Activated CD4-positive, alpha-beta T cell treated with anti-CD3 and anti-CD28 coated beads, Interleukin-2, Interleukin-4, amounts not matched to agents 100 ng/mL and 50 ng/mL, durations not matched to agents 16 hours and 8 hours (primary cell): ENCODE measurements at regions not wholly inside any gene's neighbourhood (a gene's known extent, or its start where the extent isn't known, plus 50 kb on each side); places are given as distances from the start of the nearest gene placed in this dataset.
"Not testable (repeated sequence)": the region's sequence is repeated elsewhere in the genome, so short reads cannot be mapped to it uniquely, and the experiment has no call there.

Source experiments
- DNase-seq: peaks from one replicate; pipeline ENCODE4 v3.0.0-alpha.2; 2020; ENCODE audit warnings: low spot score

DNA sequence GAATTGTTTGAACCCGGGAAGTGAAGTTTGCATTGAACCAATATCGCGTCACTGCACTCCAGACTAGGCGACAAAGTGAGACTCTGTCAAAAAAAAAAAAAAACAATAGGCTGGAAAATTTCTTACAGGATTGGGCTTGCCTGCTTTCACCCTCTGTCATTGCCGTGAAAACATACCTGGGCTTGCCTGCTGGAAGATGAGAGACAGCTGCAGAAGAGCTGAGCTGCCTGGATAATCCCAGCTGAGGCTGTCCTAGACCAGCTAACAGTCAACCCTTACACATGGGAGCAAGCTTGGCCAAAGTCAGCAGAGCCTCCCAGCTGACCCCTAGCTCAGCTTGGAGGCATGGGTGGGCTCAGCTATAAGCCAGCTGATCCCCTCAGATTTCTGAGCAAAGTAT, 306.2 kb downstream of the CCSER2 start:
- no peak for DNase-seq

- DNase-seq: not testable (repeated sequence)
These were observed 322.2 kb downstream of the CCSER2 start for GRCh38 chr10:84650628-84651027.

DNA sequence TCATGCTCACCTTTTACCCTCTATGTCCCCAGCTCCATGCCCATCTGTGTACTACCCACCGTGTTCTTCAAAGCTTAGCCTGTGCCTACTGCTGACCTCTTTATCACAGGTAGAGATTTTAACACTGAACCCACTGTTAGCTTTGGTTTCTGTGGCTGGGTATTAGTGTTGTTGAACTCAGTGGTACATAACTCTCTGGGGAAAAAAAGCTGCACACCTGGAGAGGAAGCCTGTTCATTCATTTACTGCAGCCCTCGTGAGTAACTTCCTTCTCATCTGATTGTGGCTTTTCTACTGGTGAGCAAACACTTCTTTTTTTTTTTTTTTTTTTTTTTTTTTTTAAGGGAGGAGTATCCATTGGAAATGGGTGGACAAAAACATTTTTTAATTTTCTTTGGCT, 326.3 kb downstream of the CCSER2 start:
- DNase-seq: no peak

DNA sequence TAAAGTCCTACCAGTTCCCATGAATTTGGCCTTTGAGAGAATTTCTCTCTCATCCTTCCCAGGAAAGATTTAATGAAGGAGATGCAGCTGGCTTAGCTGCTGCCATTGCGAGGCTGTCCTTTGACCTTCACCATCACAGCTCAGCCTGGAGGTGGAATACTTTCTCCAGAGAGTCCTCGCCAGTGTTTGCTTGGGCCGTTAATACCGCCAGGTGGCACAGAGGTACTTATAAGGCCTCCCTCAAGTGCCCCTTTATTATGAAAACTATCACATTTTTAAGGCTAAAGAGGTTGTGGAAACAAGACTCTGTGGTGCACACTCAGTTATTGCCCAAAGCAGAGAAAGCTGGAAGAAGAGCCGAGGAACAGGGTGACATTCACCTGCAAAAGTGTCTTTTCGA, 330.6 kb downstream of the CCSER2 start:
- DNase-seq: no peak

DNA sequence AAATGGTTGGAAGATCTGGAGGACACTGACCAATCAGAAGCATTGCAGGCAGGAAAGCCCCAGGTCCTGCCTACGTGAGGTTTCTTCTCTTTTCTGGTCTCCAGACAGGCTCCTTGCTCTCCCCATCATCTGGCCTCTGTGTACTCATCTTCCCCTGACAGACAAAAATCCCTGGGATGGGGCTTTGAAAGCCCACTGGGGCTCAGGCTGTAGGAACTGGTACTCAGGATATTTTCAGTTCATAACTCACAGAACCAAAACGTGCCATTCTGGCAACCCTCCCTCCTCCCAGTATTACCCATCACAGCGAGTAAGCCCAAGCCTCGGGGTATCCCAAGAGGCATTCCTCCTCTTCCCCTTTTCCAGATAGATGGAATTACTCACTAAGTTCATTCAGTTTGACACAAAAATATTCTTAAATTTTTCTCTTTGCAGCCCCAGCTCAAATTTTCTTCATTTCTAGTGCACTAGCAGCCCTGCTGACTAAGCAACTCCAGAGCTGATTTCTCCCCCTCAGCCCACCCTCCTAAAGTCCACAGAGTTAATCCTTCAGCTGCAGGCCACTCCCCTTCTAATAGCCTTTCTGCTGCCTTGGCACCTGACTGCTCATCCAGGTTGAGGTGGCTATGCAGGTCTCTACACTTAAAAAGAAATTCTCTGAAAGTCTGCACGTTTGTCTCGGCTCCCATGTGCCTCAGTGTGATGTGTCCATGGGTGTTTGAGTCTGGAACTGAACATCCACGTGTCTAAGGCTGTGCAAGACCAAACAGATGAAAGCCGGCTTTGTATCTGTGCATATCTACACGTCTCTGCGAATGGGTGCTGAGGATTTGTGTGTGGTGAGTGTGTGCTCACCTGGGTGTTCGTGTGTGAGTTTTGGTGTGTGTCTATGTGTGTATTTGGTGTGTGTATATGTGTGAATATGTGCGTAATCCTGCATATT, 331.4 kb downstream of the CCSER2 start:
- DNase-seq: no peak

- no peak for DNase-seq
These were observed 332.2 kb downstream of the CCSER2 start for GRCh38 chr10:84660450-84661159.

GRCh38 chr10:84665211-84665610, 336.8 kb downstream of the CCSER2 start:
- DNase-seq: no peak

DNA sequence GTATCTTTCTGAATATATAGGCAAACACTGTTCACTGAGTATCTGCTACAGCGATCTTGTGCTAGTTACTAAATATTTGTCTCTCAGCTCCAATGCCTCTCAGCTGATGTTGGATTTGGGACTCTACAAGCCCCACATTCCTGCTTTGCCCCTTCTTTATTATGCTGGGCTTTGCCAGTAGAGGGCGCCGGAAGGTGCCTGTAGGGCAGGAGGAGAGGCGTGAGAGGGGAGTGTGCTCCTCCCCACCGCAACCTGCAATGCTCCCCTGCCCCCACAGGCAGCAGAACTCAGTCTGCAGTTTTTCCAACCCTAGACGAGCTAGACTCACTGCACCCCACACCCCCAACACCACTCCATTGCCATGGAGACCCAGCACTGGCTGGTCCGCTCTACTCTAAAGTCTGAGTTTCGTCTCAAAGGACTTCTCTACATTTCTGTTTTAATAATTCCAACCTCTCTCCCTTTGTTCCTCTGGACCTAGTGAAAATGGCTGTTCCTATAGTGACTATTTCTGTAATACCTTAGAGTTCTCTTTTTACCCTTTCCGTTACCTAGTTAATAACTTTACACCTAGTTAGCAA, 337.6 kb downstream of the CCSER2 start:
- DNase-seq: peak; percentile 27

DNA sequence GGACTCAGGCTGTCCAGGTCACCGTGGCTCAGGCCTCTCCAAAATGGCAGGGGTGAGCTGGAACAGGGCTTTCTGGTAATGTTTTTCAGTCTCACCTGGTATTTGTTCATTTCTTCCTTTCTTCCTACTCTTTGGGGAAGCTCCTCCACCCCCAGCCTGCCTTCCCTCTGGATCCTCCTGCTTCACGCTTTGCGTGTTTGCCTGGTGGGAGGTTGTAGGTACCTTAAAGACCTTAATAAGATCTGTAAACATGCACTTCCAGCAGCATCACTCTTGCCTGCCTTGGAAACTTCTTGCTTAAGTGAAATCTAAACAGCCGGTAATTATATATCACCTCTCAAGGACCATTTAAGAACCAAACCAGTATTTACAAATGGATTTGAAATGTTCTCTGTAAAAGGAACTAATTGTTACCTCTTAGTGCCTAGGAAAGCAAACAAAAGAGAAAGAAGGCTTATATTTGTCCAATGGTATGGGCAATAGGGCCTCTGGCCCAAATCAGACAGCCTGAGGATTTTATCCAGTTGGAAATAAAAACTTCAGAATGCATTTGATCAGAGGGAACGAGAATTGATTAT, 339.9 kb downstream of the CCSER2 start:
- no peak for DNase-seq

DNA sequence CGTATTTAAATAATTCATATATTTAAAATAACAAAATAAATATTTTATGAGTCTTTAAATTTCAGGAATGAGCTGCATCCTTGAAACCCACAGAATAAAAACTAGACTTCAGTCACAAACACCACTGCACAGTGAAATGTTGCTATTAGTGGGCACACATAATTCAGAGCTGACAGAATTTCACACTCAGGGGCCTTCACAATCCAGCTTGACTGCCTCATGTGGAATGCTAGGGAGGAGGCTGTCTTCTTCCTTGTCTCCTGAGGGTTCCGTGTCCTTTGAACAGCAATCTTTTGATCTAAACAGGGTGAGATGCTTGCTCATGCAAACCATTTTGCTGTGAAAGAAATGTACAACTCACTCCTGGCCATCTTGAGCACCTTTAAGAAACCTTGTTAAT, 346.7 kb downstream of the CCSER2 start:
- DNase-seq: no peak

DNA sequence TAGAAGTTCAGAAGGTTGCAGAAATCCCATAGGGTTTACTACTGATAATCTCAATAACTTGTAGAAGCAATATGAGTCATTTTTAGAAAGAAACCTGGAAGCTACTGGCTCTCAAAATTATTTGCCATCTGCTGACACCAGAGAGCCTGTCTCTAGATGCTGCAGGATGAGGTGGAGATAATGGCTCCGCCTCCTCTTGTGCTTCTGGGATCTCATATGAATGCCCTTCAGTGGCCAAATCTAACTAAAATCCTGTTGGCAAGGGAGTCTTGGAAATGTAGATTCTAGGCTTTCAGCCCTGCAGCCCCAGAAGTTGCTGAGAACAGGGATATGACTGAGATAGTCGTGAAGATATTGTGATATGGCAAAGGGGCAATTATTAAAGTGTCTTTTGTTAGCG, 348.1 kb downstream of the CCSER2 start:
- no peak for DNase-seq

GRCh38 chr10:84681781-84682180, 353.4 kb downstream of the CCSER2 start:
- DNase-seq: no peak

GRCh38 chr10:84683550-84683949, 355.2 kb downstream of the CCSER2 start:
- no peak for DNase-seq

DNA sequence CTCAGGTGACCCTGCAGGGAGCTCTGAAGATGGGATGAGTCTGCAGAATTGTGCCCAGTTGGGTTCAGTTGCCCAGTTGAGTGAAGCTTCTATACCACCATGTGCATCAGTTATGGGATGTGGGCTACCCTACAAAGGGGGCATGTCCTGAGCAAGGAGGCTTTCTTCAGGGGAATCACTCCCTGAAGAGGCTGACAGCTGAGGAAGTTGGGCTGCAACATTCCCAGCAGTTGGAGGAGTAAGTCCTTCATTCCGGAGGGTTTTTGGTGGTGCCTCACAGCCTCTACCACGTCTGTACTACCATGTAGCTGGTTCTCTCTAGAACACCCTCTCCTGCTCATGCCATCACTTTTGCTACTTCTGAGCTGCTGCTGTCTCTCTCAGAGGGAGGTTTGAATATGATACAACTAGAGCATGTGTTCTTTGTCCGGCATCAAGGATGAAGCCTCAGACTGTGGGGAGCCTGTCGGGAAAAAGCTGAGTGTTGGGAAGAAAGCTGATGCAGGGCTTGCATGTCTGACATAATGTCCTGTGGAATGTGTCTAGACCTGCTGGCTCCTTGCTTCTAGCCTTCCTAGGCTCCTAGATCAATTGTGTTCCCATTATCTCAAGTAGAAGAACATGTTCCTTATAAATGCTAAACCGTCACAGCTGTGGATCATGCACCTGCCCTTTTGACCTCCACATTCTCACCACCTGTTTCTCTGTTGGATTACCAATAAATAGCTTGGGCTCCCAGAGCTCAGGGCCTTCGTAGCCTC, 355.8 kb downstream of the CCSER2 start:
- no peak for DNase-seq

DNA sequence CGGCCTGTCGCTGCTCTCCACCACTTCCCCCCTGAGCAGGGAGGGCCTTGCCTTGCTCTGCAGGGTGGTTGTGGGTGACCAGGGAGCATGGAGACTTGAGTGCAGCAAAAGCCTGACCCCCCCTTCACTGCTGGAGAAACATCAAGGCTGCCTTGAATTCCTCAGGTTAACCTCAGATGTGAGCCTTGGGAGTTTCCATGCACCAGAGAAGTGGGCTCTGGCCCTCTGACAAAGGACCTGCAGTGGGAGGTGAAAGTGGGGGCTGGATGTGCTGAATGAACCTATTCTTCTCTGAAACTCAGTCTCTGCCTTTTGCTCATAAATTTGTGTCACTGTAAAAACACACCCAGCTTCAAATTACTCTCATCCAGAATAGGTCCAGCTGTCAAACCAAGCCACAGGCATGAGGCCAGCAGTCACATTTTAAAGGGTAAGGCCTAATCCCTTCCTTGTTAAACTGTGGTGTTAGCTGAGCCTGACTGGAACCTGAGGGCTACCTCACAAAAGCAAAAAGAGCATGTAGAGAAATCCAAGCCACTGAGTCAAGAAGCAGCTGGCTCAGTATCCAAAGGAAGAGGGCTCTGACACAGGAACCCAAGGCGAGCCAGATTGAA, 356.8 kb downstream of the CCSER2 start:
- DNase-seq: no peak

- no peak for DNase-seq
These were observed 364.6 kb downstream of the CCSER2 start for GRCh38 chr10:84693006-84693405.

DNA sequence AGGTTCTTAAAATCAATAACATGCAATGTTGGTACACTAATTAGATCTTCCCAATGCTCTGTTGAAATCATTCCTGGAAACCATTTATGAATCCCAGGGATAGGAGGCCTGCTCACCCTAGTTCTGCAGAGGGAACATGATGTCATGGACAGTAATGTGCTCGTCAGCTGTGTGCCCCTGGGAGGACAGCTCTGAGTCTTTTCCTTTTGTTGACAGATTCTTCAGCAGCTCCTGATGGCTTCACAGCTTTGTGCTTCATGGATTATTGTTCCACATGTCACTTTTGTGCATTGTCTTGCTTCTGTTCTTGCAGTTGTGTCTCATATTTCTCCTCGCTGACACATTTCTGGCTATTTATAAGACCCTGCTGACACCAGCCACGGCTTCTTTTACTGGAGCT, 367.5 kb downstream of the CCSER2 start:
- no peak for DNase-seq

- DNase-seq: no peak
These were observed 368.2 kb downstream of the CCSER2 start for GRCh38 chr10:84696610-84697009.

DNA sequence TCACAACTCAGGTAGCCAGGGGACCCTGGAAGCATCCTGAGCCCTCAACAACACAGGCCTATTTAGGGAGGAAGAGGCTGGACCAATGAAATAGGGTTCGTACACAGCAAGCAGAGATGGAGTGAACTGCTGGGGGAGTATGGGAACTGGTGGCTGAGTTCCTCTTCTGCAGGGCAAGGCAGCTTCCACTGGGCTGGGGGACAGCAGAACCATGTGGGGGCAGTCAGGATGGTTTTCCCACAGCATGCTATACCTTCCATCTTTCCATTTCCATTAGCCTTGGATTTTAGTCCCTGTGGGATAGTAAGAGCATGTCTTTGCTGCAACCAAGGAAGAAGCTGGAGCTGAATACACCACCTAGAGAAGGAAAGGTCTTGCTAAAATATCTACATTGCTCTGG, 370.6 kb downstream of the CCSER2 start:
- no peak for DNase-seq

DNA sequence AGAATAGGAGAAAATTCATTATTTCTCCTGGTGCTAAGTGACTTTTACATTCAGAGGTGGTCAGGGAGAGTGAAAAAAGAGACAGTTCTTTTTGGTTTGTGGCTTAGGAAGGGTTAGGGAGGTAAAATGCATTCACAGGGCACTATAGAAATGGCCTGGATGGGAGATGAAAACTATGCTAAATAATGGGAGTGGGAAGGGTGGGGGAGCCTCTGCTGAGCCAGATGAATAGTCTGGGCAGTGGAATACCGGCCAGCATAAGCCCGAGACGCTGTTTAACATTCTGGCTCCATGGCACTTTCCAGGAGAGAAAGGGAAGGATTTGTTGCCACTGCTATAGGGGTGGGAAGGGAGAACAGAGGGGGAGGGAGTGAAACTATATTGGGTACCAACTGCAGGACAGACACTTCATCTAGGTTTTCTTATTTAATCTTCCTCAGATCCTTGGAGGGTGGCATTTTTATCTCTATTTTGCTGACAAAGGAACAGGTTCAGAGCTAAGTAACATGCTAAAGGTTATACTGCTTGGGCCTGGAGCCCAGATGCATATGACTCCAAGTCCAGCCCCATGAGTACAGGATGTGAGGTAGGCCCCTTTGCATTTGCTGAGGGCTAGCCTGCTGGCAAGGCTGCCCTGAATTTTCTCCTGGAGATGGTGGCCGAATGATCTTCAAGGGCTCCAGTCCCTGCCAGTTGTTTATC, 372.4 kb downstream of the CCSER2 start:
- no peak for DNase-seq

GRCh38 chr10:84701370-84701720, 373.0 kb downstream of the CCSER2 start:
- DNase-seq: no peak
